ENCODE measurements at regions not wholly inside any gene's neighbourhood (a gene's known extent, or its start where the extent isn't known, plus 50 kb on each side); places are given as distances from the start of the nearest gene placed in this dataset.

DNA sequence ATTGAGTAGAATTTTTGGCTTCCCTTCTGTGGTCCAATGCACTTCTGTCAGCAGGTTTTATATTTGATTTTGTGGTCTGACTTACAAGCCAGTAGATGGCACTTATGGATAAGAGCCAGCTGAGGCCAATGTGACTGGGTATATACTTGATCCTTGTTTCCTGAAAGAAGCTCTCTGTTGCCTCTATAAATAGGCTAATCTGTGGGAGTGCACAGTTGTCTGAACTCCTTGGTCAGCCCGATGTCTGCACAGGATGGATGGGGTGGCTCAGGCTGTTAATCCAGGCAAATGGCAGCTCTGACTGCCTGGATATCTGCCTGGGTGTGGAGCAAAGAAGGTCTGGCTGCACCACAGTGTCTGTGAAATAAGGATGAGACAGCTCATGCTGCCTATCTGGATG is 1183.7 kb upstream of the PRMT6 start:
- H3K4me3 ChIP-seq (replicated peaks in 1 of 2; ENCODE audit: low read depth in 2 of 2, low read length in 2 of 2): no peak overlapping the region
- no peak for TF ChIP-seq CTCF (IDR thresholded peaks at IDR 0.05; ENCODE audit: low read depth, low read length)
- no peak for DNase-seq (ENCODE audit: low read depth in 2 of 2)

DNA sequence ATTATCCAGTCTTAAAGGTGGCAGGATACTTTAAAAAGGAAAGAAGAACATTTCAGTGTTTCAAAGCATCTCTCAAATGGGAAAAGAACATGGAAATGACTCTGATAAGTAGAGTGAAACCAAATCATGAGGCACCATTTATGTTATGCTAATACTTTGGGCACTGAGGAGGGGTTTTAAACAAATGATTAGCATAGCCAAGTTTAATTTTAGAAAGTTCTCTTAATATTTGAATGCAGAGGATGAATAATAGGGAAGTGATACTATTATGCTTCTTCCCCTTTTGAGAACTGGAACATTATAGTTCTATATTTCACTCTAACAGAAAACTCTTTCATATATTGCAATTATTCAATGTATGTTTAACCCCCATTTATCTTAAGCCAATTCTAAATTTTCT is 1181.9 kb upstream of the PRMT6 start:
- H3K4me3 ChIP-seq (replicated peaks in 1 of 2; ENCODE audit: low read depth in 2 of 2, low read length in 2 of 2): no peak overlapping the region
- TF ChIP-seq CTCF (IDR thresholded peaks at IDR 0.05; ENCODE audit: low read depth, low read length): no peak
- no peak for DNase-seq (ENCODE audit: low read depth in 2 of 2)

DNA sequence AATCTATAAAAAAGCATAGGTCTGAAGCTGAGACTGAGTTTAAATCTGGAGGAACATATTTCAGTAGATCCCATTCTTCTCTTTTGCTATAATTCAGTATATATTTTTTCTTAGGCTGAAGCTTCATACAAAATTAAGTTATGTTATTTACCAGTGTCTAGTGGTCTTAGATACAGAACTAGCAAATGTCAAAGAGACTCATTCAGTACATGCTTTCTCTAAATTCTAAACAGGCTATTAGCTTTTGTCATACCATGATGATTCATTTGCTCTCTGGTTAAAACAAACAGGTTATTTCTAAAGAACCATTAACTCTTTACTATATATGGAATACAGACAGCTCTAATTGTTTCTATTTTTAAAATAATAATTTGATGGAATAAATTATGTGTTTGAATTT is 1170.2 kb upstream of the PRMT6 start:
- no peak overlapping the region for H3K4me3 ChIP-seq (replicated peaks in 1 of 2; ENCODE audit: low read depth in 2 of 2, low read length in 2 of 2)
- no peak for TF ChIP-seq CTCF (IDR thresholded peaks at IDR 0.05; ENCODE audit: low read depth, low read length)

DNA sequence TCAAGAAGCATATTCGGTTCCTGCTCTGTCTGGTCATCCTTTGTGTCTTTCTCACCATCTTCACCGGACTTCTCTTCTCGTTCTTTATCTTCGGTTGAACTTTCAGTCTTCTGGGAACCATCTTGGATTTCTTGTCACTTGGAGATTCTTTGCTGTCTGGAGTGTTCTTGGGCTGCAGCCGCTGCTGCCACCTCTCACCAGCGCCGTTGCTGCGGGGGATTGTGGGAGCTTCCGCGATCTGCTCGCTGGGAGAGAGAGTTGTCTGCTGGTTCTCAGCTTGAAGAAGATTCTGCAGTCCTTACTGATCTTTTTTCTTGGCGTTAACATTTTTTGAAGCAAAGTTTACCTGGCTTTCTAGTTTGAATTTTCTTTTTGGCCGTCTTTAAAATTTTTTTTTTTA is 1165.2 kb upstream of the PRMT6 start:
- TF ChIP-seq CTCF (IDR thresholded peaks at IDR 0.05; ENCODE audit: low read depth, low read length): no peak
- DNase-seq (ENCODE audit: low read depth in 2 of 2): no peak
- no peak overlapping the region for H3K4me3 ChIP-seq (replicated peaks in 1 of 2; ENCODE audit: low read depth in 2 of 2, low read length in 2 of 2)

More for the DNA sequence above, 1170.2 kb upstream of the PRMT6 start:
- no peak for DNase-seq (ENCODE audit: low read depth in 2 of 2)

DNA sequence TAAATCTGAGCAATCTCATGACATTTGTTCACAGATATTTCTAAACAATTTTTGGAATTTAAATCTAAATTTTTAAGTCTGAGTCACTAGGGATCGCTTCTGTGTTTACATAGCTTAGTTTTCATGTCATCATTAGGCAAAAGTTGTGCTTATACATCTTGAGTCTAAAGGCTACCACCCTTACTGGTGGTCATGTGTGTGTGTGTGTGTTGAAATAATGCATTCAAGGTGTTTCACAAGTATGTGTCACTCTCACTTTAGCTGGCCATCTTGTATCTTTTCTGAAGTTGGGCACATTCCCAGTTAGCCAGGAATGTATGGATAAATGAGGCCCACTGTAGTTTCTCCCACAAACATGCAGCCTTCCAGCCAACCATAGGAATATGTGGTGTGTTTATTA is 1162.5 kb upstream of the PRMT6 start:
- DNase-seq (ENCODE audit: low read depth in 2 of 2): no peak
- no peak overlapping the region for H3K4me3 ChIP-seq (replicated peaks in 1 of 2; ENCODE audit: low read depth in 2 of 2, low read length in 2 of 2)
- no peak for TF ChIP-seq CTCF (IDR thresholded peaks at IDR 0.05; ENCODE audit: low read depth, low read length)

- no peak overlapping the region for H3K4me3 ChIP-seq (replicated peaks in 1 of 2; ENCODE audit: low read depth in 2 of 2, low read length in 2 of 2)
- TF ChIP-seq CTCF (IDR thresholded peaks at IDR 0.05; ENCODE audit: low read depth, low read length): no peak
- DNase-seq (ENCODE audit: low read depth in 2 of 2): no peak
These were observed 1146.7 kb upstream of the PRMT6 start for GRCh38 chr1:105909811-105910210.

- no peak for TF ChIP-seq CTCF (IDR thresholded peaks at IDR 0.05; ENCODE audit: low read depth, low read length)
- DNase-seq (ENCODE audit: low read depth in 2 of 2): no peak
- H3K4me3 ChIP-seq (replicated peaks in 1 of 2; ENCODE audit: low read depth in 2 of 2, low read length in 2 of 2): no peak overlapping the region
These were observed 1142.1 kb upstream of the PRMT6 start for GRCh38 chr1:105914403-105914802.

Measured in cardiac fibroblast (primary cell).